Right cardiac atrium (tissue), 5 donors: ENCODE measurements at regions not wholly inside any gene's neighbourhood (a gene's known extent, or its start where the extent isn't known, plus 50 kb on each side); places are given as distances from the start of the nearest gene placed in this dataset.

Source experiments
- ATAC-seq, 2 donors: fragments of 200-7000 bp; cut with Tn5 transposase; one replicate each; pipeline versions ENCODE4 v1.8.0 to v1.9.1; 2020; ENCODE audit warnings: moderate library complexity in 2 of 2, mild to moderate bottlenecking in 1 of 2
- DNase-seq, 3 donors: peaks; one replicate each; pipeline ENCODE4 v3.0.0-alpha.2; 2020
- H3K27ac ChIP-seq: one replicate; pipeline ENCODE4 v1.5.1; 2013; ENCODE audit warnings: mild to moderate bottlenecking, low read length, control low read depth, moderate library complexity
- H3K27me3 ChIP-seq: one replicate; pipeline ENCODE4 v1.6.1; 2013; ENCODE audit not compliant: control insufficient read depth, insufficient read depth
- H3K4me1 ChIP-seq: one replicate; pipeline ENCODE4 v1.6.1; 2013; ENCODE audit warnings: low read length; ENCODE audit not compliant: control insufficient read depth, insufficient read depth
- H3K4me3 ChIP-seq: one replicate; pipeline ENCODE4 v1.5.1; 2013; ENCODE audit warnings: low read length, control low read depth
- H3K9me3 ChIP-seq: one replicate; pipeline ENCODE4 v1.6.1; 2013; ENCODE audit warnings: low read length; ENCODE audit not compliant: control insufficient read depth
- WGBS: extraction: QIAGEN DNeasy Blood & Tissue Kit; methylation state at CpG from one replicate; pipeline ENCODE4 v1.1.7; 2013; 5-methylcytosine and 5-hydroxymethylcytosine counted together
- intact Hi-C, 4 donors: fragments of 100-400 bp; cut with DNase I; formaldehyde crosslinking; loops; one replicate each; pipeline versions ENCODE4 v1.11.0 to v1.14.0; 2022 to 2023
- donor health status: healthy with polysubstance abuse.
- donor health status: DM: no; HTN: yes; CAD: no.
- donor health status: DM: no; HTN: no; CAD: no.
- donor health status: DM: no; HTN: yes; CAD: no; lungs with severe emphysema.
- donor health status: DM: yes; HTN: yes; CAD: no.

- no peaks in the 10 kb centered on the region for H3K4me1 ChIP-seq
- H3K9me3 ChIP-seq, result no peaks in the 10 kb centered on the region
- intact Hi-C loops, result no loop called here
- no peaks in the 10 kb centered on the region for H3K27me3 ChIP-seq
- ATAC-seq (no peak), DNase-seq (no peak)
- 41% methylated on average over 3 of the region's 3 CpGs for WGBS
- H3K27ac ChIP-seq, result no peak overlapping the region
- no peak overlapping the region for H3K4me3 ChIP-seq
Measured at GRCh38 chr6:138031850-138032249, 75.4 kb downstream of the PERP start.

- WGBS, result 96% methylated on average over 3 of the region's 3 CpGs
- no peaks in the 10 kb centered on the region for H3K27me3 ChIP-seq
- H3K4me1 ChIP-seq, result no peaks in the 10 kb centered on the region
- intact Hi-C loops, result no loop called here
- no peak overlapping the region for H3K4me3 ChIP-seq
- no peak for DNase-seq
- ATAC-seq, result no peak
- H3K27ac ChIP-seq, result no peak overlapping the region
- no peaks in the 10 kb centered on the region for H3K9me3 ChIP-seq
Measured at GRCh38 chr6:138032571-138032970, 74.6 kb downstream of the PERP start.

- Histone ChIP-seq H3K4me1 (no peaks in the 10 kb centered on the region), H3K9me3 (no peaks in the 10 kb centered on the region), H3K27ac (no peak overlapping the region), H3K4me3 (no peak overlapping the region), H3K27me3 (no peaks in the 10 kb centered on the region)
- no peak for ATAC-seq
- 69% methylated on average over 3 of the region's 3 CpGs for WGBS
- intact Hi-C loops, result no loop called here
- DNase-seq, result no peak
Measured at GRCh38 chr6:138034229-138034628, 73.0 kb downstream of the PERP start.

- 81% methylated on average over 5 of the region's 5 CpGs for WGBS
- DNase-seq, result no peak
Measured at GRCh38 chr6:138035070-138035469, 72.1 kb downstream of the PERP start.

GRCh38 chr6:138036111-138036510 lies 71.1 kb downstream of the PERP start:
- no peak for ATAC-seq
- DNase-seq, result no peak
- intact Hi-C loops, result no loop called here
- Histone ChIP-seq H3K4me1 (no peaks in the 10 kb centered on the region), H3K4me3 (no peak overlapping the region), H3K27ac (no peak overlapping the region), H3K27me3 (no peaks in the 10 kb centered on the region), H3K9me3 (no peaks in the 10 kb centered on the region)
- WGBS, result 80% methylated on average over 5 of the region's 5 CpGs

More at GRCh38 chr6:138035070-138035469, 72.1 kb downstream of the PERP start:
- H3K27me3 ChIP-seq, result no peaks in the 10 kb centered on the region
- H3K27ac ChIP-seq, result no peak overlapping the region
- H3K4me1 ChIP-seq, result no peaks in the 10 kb centered on the region
- H3K4me3 ChIP-seq, result no peak overlapping the region
- intact Hi-C loops, result no loop called here
- H3K9me3 ChIP-seq, result no peaks in the 10 kb centered on the region
- ATAC-seq, result no peak

- no peaks in the 10 kb centered on the region for H3K4me1 ChIP-seq
- H3K4me3 ChIP-seq, result no peak overlapping the region
- ATAC-seq (no peak), DNase-seq (no peak)
- H3K9me3 ChIP-seq, result no peaks in the 10 kb centered on the region
- 83% methylated on average over 4 of the region's 4 CpGs for WGBS
- H3K27ac ChIP-seq, result no peak overlapping the region
- no peaks in the 10 kb centered on the region for H3K27me3 ChIP-seq
- intact Hi-C loops, result no loop called here
Measured at GRCh38 chr6:138037009-138037504, 70.2 kb downstream of the PERP start.

- intact Hi-C loops, result no loop called here
- no peak for DNase-seq
- Histone ChIP-seq H3K9me3 (no peaks in the 10 kb centered on the region), H3K4me3 (no peak overlapping the region), H3K4me1 (no peaks in the 10 kb centered on the region), H3K27me3 (no peaks in the 10 kb centered on the region), H3K27ac (no peak overlapping the region)
- ATAC-seq, result no peak
- 94% methylated on average over 7 of the region's 7 CpGs for WGBS
Measured at GRCh38 chr6:138038142-138038870, 68.9 kb downstream of the PERP start.
